ENCODE measurements at regions not wholly inside any gene's neighbourhood (a gene's known extent, or its start where the extent isn't known, plus 50 kb on each side); places are given as distances from the start of the nearest gene placed in this dataset.
"Not testable (repeated sequence)": the region's sequence is repeated elsewhere in the genome, so short reads cannot be mapped to it uniquely, and the experiment has no call there.

DNA sequence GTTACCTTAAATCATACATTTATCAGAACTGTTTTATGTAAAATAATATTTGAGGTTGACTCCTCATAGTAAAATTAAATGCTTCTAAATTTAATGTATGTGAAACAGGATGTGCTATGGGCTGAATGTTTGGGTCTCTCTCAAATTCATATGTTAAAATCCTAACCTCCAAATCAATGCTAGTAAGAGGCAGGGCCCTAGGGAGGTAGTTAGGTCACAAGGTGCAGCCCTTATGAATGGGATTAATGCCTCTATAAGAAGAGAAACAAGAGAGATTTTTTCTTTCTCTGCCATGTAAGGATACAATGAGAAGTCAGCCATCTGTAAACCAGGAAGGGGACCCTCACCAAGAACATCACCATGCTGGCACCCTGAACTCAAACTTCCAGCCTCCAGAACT, 67.2 kb upstream of the ETAA1 start:
- H3K27me3 ChIP-seq, result no peaks in the 10 kb centered on the region
- no peaks in the 10 kb centered on the region for H3K4me1 ChIP-seq
- H3K36me3 ChIP-seq, result no peaks in the 10 kb centered on the region
- no peak overlapping the region for H3K27ac ChIP-seq
- H3K4me3 ChIP-seq, result no peak overlapping the region
- no peak for DNase-seq (ENCODE audit: low spot score in 2 of 2)
- no peak for TF ChIP-seq POLR2A (IDR thresholded peaks at IDR 0.05)
- TF ChIP-seq POLR2AphosphoS5 (IDR thresholded peaks at IDR 0.05), result no peak
- TF ChIP-seq EP300 (IDR thresholded peaks at IDR 0.05), result no peak
- no peak for TF ChIP-seq CTCF (IDR thresholded peaks at IDR 0.05)
- no peaks in the 10 kb centered on the region for H3K9me3 ChIP-seq

GRCh38 chr2:67331419-67332086, 65.6 kb upstream of the ETAA1 start:
- H3K9me3 ChIP-seq; H3K27ac ChIP-seq; H3K36me3 ChIP-seq; H3K4me3 ChIP-seq; H3K4me1 ChIP-seq; DNase-seq (ENCODE audit: low spot score in 2 of 2); H3K27me3 ChIP-seq: not testable (repeated sequence)
- WGBS, result 92% methylated on average over 9 of the region's 9 CpGs

DNA sequence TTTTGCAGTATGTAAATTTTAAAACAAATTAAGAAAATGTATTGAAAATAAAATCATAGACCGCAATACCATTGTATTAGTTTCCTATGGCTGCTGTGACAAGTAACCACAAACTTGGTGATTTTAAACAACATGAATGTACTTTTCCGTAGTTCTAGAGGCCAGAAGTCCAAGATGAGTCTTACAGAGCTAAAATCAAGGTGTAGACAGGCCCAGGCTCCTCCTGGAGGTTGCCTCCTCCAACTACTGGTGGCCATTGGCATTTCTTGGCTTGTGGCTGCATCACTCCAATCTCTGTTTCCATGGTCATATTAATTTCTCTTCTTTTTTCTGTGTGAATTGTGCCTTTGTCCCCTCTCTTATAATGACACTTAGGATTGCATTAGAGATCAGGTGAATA, 59.2 kb upstream of the ETAA1 start:
- DNase-seq (ENCODE audit: low spot score in 2 of 2), result no peak
- no peak overlapping the region for H3K27ac ChIP-seq
- 87% methylated on average over 2 of the region's 2 CpGs for WGBS
- H3K9me3 ChIP-seq, result no peaks in the 10 kb centered on the region
- H3K4me1 ChIP-seq, result no peaks in the 10 kb centered on the region
- H3K4me3 ChIP-seq, result no peak overlapping the region
- no peaks in the 10 kb centered on the region for H3K27me3 ChIP-seq
- no peaks in the 10 kb centered on the region for H3K36me3 ChIP-seq
- no peak for TF ChIP-seq EP300 (IDR thresholded peaks at IDR 0.05)
- TF ChIP-seq CTCF (IDR thresholded peaks at IDR 0.05), result no peak
- no peak for TF ChIP-seq POLR2A (IDR thresholded peaks at IDR 0.05)
- TF ChIP-seq POLR2AphosphoS5 (IDR thresholded peaks at IDR 0.05), result no peak

GRCh38 chr2:67338601-67339233, 58.4 kb upstream of the ETAA1 start:
- H3K27ac ChIP-seq, result no peak overlapping the region
- H3K36me3 ChIP-seq, result no peaks in the 10 kb centered on the region
- H3K4me1 ChIP-seq, result no peaks in the 10 kb centered on the region
- TF ChIP-seq POLR2A (IDR thresholded peaks at IDR 0.05) (no peak), CTCF (IDR thresholded peaks at IDR 0.05) (no peak), POLR2AphosphoS5 (IDR thresholded peaks at IDR 0.05) (no peak), EP300 (IDR thresholded peaks at IDR 0.05) (no peak)
- no peaks in the 10 kb centered on the region for H3K27me3 ChIP-seq
- H3K4me3 ChIP-seq, result no peak overlapping the region
- 89% methylated on average over 3 of the region's 3 CpGs for WGBS
- no peak for DNase-seq (ENCODE audit: low spot score in 2 of 2)
- no peaks in the 10 kb centered on the region for H3K9me3 ChIP-seq

DNA sequence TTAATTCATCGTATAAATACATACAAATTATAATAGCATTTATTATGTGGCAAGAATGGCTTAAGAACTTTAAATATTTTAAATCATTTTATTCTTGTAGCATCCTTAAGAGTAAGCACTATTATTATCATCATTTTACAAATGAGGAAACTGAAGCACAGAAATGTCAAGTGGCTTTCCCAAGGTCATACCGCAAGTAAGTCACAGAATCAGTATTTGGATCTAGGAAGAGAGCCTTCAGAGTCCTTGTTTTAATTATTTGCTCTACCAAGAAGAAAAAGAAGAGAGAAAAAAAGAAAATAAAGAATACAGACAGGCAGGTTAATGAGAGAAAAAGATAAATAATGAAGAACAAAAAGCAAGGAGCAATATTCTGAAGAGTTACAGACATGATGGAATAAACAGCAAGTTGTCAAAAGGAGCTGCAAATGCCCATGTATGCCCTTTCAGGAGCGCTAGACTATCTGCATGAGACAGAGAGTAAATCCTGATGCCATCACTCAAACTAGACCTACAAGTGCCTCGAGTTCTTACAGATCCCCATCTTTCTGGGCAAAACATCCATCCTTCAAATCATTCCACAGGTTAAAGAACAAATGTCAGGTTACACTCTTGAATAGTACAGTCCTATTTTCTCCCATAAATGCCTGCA, 57.8 kb upstream of the ETAA1 start:
- Histone ChIP-seq H3K27me3 (no peaks in the 10 kb centered on the region), H3K27ac (no peak overlapping the region), H3K36me3 (no peaks in the 10 kb centered on the region), H3K4me3 (no peak overlapping the region), H3K4me1 (no peaks in the 10 kb centered on the region), H3K9me3 (no peaks in the 10 kb centered on the region)
- DNase-seq (ENCODE audit: low spot score in 2 of 2), result no peak
- no peak for TF ChIP-seq POLR2A (IDR thresholded peaks at IDR 0.05)
- TF ChIP-seq CTCF (IDR thresholded peaks at IDR 0.05), result no peak
- no peak for TF ChIP-seq EP300 (IDR thresholded peaks at IDR 0.05)
- TF ChIP-seq POLR2AphosphoS5 (IDR thresholded peaks at IDR 0.05), result no peak
- 74% methylated on average over 4 of the region's 4 CpGs for WGBS
